NCI-H1417 treated with DMSO at 0.1 percent for 48 hours (cell line): ENCODE measurements at regions not wholly inside any gene's neighbourhood (a gene's known extent, or its start where the extent isn't known, plus 50 kb on each side); places are given as distances from the start of the nearest gene placed in this dataset.
"Not testable (repeated sequence)": the region's sequence is repeated elsewhere in the genome, so short reads cannot be mapped to it uniquely, and the experiment has no call there.

Source experiments
- DNase-seq: peaks from one replicate; lab custom pipeline; 2025; lab: John Stamatoyannopoulos, UW

DNA sequence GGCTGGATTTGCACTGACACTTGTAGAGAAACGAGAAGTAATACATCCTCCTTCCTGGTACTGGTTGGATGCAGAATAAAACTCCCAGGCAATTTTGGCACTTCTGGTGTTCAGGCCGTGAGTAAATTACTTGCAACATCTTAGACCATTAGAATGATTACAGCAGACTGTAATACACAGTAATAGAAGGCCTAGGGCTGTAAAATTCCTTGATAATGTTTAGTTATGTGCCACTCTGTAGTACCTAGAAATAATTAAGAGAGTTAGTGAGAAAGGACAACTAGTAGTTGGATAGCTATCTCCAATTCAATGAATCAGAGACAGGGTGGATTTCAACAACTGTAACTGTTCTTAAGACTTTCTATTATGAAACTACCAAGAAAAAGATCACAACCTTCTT, 356.3 kb upstream of the SETBP1 start:
- DNase-seq, result no peak

DNA sequence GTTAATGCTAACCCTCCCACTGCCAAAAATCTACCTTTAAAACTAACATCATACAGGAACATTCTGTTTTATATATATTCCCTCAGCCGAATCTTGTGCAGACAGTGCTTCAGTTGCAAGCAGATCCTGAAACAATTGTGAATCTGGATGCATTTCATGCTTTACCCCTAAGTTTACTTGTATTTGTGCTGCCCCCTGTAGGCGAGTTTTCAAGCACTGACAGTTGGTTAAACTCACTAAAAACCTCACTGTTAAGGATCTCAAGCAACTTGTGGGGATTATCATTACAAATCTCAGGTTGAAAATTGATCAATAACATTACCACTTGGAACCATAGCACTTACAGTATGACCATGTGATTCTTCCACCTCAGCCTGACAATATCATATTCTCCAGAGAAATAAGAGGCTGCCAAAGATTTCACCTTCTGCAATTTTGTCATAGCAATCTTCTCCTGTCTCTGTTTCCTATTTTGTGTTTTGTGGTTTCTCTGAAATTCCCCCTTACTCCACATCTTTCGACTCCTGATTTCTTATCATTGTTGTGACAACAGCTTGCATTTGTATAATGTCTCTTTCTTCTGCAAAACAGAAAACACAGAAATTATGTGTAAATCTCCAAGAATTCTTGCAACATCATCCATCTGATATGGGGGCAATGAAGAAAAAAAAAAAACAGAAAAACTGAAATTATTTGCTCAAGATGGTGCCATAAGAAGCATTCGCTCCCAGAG, 354.6 kb upstream of the SETBP1 start:
- peak; percentile 3 for DNase-seq

DNA sequence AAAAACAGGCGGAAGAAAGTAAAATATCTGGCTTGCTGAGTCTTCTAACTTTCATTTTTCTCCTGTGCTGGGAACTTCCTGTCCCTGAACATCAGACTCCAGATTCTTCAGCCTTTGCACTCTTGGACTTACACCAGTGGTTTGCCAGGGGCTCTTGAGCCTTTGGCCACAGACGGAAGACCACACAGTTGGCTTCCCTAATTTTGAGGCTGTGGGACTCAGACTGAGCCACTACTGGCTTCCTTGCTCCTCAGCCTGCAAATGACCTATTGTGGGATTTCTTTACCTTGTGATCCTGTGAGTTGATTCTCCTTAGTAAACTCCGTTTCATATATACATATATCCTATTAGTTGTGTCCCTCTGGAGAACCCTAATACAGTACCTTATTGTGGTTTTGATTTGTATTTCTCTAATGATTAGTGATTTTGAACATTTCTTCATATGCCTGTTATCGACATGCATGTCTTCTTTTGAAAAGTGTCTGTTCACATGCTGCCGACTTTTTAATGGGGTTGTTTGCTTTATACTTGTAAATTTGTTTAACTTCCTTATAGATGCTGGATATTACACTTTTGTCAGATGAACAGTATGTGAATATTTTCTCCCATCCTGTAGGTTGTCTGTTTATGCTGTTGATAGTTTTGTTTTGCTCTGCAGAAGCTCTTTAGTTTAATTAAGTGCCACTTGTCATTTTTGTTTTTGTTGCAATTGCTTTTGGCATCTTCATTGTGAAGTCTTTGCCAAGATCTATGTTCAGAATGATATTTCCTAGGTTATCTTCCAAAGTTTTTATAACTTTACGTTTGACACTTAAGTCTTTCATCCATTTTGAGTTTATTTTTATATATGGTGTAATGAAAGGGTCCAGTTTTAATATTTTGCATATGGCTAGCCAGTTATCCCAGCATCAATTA, 348.8 kb upstream of the SETBP1 start:
- no peak for DNase-seq

DNA sequence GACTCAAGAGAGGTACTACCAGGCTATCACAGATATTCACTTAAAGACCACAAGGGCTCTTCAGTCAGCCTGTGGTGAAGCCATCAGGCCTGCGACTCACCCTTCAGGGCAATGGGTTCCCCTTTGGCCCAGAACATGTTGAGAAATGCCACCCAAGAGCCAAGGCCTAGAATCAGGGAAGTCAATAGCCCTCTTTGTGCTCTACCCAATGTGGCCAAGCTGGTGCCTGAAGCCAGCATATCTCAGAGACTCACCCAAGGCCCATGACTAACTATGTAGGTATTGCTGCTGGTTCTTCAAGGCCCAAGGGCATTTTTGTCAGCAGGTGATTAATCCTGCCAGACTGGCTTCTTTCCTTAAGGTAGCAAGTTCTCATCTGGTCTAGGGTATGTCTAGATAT, 338.9 kb upstream of the SETBP1 start:
- no peak for DNase-seq

DNA sequence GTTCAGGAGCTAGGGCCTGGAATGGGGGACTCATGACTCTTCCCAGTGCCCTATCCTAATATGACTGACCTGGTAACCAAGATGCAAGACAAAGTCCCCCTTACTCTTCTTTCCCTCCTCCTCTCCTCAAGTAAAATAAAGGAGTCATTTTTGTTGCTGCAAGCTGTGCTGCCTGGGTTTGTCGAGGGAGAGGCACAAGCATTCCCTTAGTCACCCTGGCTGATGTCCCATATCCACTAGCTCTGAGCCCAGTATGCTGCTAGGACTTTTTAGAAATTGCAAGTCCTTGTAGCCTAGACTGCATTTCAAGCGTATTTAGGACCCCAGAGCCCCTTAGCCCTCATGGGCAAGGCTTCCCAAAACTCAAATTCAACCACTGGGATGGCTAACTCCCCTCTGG, 338.5 kb upstream of the SETBP1 start:
- DNase-seq, result no peak

DNA sequence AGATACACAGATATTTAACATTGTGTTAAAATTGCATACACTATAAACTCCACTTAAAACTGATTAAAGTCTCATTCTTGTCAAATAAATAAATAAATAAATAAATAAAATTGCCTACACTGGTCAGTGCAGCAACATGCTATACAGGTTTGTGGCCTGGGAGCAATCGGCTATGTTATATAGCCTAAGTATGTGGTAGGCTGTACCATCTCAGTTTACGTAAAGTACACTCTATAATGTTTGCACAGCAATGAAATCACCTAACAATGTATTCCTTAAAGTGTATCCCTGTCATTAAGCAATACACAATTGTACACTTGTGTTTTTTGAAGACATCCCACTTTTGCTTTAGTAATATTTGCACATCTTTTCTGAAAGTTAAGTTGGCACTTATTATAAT, 337.7 kb upstream of the SETBP1 start:
- no peak for DNase-seq

DNA sequence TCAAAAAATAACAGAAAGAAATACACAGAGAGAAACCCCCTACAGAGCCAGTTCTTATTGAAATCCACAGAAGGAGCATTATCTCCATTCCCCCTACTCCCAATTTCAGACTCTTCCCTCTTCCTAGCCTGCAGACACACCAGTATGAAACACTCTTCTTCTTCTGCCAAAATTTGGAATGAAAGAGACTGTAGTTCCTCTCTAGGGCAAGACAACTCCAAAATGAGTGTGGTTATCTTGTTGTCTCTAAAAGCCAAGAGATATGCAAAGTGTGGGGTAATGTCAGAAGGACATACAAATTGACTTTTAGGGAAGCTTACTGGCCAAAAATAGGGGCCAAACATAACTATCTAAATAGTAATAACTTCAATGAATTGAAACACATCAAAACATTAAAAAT, 337.1 kb upstream of the SETBP1 start:
- no peak for DNase-seq

DNA sequence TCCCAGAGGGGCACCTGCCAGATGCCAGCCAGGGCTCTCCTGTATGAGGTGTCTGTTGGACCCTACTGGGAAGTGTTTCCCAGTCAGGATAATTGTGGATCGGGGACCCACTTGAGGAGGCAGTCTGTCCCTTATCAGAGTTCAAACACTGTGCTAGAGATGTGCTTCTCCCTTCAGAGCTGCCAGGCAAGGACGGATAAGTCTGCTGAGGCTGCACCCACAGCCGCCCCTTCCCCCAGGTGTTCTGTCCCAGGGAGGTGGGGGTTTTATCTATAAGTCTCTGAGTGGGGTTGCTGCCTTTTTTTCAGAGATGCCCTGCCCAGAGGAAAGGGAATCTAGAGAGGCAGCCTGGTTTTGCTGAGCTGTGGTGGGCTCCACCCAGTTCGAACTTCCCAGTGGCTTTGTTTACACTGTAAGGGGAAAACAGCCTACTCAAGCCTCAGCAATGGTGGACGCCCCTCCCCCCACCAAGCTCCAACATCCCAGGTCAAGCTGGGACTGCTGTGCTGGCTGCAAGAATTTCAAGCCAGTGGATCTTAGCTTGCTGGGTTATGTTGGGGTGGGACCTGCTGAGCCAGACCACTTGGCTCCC, 324.0 kb upstream of the SETBP1 start:
- no peak for DNase-seq

DNA sequence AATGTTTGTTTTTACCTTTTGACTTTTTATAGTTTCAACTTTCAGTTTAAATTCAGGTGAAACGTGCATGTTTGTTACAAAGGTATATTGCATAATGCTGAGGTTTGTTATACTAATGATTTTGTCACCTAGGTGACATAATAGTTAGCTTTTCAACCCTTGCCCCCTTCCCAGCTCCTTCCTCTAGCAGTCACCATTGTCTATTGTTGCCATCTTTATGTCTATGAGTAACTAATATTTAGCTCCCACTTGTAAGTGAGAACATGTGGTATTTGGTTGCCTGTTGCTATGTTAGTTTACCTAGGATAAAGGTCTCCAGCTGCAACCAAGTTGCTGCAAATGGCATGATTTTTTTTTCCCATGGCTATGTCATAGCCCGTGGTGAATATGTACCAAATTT, 322.3 kb upstream of the SETBP1 start:
- no peak for DNase-seq

DNA sequence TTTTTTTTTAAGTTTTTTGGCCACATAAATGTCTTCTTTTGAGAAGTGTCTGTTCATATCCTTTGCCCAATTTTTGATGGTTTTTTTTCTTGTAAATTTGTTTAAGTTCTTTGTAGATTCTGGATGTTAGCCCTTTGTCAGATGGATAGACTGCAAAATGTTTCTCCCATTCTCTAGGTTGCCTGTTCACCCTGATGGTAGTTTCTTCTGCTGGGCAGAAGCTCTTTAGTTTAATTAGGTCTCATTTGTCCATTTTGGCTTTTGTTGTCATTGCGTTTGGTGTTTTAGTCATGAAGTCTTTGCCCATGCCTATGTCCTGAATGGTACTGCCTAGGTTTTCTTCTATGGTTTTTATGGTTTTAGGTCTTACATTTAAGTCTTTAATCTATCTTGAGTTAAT, 320.9 kb upstream of the SETBP1 start:
- not testable (repeated sequence) for DNase-seq

GRCh38 chr18:44362213-44362612, 318.5 kb upstream of the SETBP1 start:
- not testable (repeated sequence) for DNase-seq

GRCh38 chr18:44370861-44371260, 309.8 kb upstream of the SETBP1 start:
- no peak for DNase-seq

- no peak for DNase-seq
These were observed 305.7 kb upstream of the SETBP1 start for GRCh38 chr18:44374966-44375365.

- no peak for DNase-seq
These were observed 294.3 kb upstream of the SETBP1 start for GRCh38 chr18:44386401-44386800.

GRCh38 chr18:44388329-44388728, 292.4 kb upstream of the SETBP1 start:
- no peak for DNase-seq

DNA sequence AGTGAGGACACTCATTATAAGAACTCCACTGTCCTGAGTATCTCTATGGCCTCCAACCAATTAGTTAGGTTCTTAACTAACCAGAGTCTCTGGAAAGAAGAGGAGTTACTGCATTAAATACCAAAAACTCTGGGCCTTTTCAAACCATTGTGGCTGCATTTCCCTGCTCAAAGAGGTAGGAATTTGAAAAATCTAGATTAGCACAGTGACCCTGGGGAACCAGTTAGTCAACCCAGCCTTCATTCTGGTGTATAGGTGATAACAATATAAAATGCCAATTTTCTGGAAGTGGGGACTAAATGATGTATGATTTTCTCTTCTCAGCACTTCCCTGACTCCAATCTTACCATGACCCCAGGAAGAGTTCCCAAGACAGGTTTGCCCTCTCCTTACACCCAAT, 287.8 kb upstream of the SETBP1 start:
- no peak for DNase-seq

DNA sequence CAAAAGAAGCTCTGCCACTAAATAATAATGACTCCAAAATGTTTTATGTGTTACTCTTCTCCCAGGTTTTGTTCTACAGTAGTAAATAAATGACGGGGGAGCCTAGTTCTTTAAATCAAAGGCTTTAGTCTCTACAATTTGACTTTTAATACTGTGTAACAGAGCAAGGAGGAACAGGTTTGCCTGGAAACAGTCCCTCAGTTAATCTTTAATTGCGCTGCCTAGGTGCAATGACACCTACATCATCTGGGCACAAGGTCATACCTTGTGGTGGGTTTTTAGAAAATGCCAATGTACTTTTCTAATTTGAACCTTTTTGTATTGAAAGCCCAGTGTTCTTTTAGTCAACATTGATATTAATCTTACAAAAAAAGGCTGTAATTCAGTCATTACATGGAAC, 287.3 kb upstream of the SETBP1 start:
- DNase-seq, result no peak

DNA sequence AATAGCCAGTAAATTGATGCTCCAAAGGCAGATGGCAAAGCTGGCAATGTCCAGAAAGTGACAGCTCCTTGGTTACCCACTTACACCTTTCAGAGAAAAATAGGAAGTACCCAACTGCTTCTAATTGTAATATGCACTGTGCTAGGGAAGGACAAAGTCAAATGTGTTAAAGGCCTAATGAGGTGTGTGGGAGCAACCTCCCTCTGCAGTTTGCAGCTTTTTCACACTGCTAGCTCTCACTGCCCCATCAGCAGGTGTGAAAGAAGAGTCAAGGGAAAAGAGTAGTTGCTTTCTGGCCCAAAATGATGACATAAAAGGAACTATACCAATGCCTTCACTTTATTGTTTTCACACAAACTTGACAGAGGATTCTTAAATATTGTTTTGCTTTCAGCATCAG, 284.1 kb upstream of the SETBP1 start:
- no peak for DNase-seq

- DNase-seq, result no peak
These were observed 271.6 kb upstream of the SETBP1 start for GRCh38 chr18:44409071-44409470.

- no peak for DNase-seq
These were observed 271.2 kb upstream of the SETBP1 start for GRCh38 chr18:44409515-44409914.

- no peak for DNase-seq
These were observed 269.9 kb upstream of the SETBP1 start for GRCh38 chr18:44410740-44411139.

GRCh38 chr18:44411262-44411905, 269.3 kb upstream of the SETBP1 start:
- DNase-seq, result no peak

GRCh38 chr18:44411976-44412375, 268.7 kb upstream of the SETBP1 start:
- no peak for DNase-seq
